ENCODE measurements at regions not wholly inside any gene's neighbourhood (a gene's known extent, or its start where the extent isn't known, plus 50 kb on each side); places are given as distances from the start of the nearest gene placed in this dataset.

DNA sequence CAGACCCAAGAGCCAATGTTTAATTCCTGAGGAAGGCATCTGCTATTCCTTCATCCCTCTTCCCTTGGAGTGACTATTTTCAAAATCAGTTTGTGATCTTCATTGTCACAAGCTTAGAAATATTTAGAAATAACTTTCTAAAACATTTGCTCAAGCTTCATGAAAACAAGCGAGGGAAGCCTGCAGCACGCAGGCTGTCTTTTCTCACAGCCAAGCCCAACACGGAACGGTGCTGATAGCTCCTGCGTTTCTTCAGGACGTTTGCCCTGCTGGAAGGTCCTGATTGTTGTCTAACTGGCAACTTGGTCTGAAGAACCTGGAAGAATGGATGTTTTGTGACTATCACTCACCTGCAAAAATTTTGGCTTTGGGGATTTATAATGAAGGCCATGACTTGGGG lies 152.5 kb downstream of the FGF9 start:
- no peak for DNase-seq

GRCh38 chr13:21823949-21824348 lies 153.1 kb downstream of the FGF9 start:
- DNase-seq, result no peak

GRCh38 chr13:21825186-21825585 lies 154.3 kb downstream of the FGF9 start:
- no peak for DNase-seq

DNA sequence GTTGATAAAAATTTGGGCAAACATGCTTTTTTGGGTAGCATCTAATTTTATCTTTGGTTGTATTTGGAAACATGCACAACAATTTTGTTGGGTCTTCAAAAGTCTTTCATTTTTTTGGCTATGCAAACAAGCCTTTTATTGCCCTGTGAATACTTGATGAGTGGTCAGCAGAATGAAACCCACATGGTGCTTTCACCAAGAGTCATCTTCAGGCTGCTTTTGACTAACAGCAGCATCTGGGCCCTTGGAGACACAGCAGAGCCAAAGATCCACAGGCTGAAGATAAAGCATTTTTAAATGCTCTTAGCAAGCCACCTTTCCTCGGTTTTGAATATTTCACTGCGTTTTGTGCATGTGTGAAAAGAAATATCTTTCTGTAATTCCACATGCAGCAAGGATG lies 154.9 kb downstream of the FGF9 start:
- DNase-seq, result no peak

- DNase-seq, result no peak
Observed at GRCh38 chr13:21826214-21827015, 155.5 kb downstream of the FGF9 start.

DNA sequence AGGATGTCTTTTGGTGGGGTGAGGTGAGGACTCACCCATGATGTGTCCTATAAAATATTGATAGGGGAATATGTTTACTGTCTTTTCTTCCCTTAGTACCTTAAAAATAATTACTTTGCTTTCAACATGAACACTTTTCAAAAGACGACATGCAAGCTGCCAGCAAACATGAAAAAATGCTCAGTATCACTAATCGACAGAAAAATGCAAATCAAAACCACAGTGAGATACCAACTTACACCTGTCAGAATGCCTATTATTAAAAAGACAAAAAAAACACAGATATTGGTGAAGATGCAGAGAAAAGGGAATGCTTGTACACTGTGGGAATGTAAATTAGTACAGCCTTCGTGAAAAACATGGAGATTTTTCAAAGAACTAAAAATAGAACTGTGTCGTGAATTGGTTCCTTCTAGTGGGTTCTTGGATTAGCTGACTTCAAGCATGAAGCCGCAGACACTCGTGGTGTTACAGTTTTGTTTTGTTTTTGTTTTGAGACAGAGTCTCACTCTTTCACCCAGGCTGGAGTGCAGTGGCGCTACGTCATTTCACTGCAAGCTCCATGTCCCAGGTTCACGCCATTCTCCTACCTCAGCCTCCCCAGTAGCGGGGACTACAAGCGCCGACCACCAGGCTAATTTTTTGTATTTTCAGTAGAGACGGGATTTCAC lies 160.9 kb downstream of the FGF9 start:
- DNase-seq, result no peak

DNA sequence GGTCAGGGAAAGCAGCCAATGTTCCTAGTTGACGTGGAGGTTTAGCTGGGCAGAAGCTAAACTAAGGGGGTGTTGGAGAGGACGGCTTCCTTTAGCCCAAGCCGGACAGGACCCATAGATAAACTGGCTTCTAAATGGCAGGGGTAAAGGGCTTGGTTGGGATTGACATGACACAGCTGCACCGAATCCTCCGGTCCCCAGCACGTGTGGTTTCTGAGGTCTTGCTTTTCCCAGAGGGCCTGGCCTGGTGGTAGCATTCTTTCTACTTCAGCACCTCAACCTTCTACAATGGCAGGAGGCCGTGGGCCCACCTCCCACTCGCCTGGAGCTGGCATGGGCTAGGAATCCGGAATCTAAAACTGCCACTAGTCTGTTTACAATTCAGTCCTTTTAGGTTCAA lies 163.0 kb downstream of the FGF9 start:
- no peak for DNase-seq

- DNase-seq, result no peak
Observed at GRCh38 chr13:21834521-21834920, 163.6 kb downstream of the FGF9 start.

GRCh38 chr13:21837288-21837687 lies 166.4 kb downstream of the FGF9 start:
- no peak for DNase-seq

GRCh38 chr13:21837841-21838551 lies 167.1 kb downstream of the FGF9 start:
- no peak for DNase-seq

GRCh38 chr13:21846605-21847004 lies 175.7 kb downstream of the FGF9 start:
- no peak for DNase-seq

DNA sequence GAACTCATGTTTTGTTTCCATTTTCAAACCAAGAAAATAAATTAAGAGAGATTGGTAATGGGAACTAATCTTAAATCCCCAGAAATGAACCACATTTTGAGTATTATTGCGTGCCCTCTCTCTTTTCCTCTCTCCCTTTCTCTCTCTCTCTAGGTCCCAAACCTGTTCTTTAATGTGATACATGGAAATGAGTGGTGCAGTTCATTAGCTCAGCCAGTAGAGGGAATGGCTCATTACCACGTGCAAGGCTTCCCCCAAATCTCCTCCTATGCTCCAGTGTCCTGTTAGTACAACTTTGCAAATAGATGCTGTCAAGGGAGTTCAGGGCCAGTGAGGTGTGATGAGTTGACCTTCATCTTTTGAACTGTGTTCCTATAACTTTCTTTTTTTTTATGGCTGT lies 178.4 kb downstream of the FGF9 start:
- no peak for DNase-seq

GRCh38 chr13:21850013-21851006 lies 179.4 kb downstream of the FGF9 start:
- DNase-seq, result no peak

- no peak for DNase-seq
Observed at GRCh38 chr13:21852043-21852442, 181.2 kb downstream of the FGF9 start.

GRCh38 chr13:21853779-21854178 lies 182.9 kb downstream of the FGF9 start:
- no peak for DNase-seq

DNA sequence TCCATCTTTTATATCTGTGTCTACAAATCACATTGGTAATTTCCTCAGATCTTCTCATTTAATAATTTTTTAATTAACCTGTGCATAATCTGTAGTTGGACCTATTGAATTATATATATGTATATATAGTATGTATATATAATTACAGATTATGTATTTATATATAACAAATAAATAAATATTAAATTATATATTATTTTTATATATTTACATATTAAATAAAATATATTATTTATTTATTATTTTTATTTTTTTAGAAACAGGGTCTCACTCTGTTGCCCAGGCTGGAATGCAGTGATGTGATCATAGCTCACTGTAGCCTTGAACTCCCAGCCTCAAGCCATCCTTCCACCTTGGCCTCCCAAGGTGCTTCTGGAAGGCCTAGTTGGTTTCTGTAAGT lies 197.9 kb downstream of the FGF9 start:
- DNase-seq, result no peak

- no peak for DNase-seq
Observed at GRCh38 chr13:21871382-21871781, 200.5 kb downstream of the FGF9 start.

DNA sequence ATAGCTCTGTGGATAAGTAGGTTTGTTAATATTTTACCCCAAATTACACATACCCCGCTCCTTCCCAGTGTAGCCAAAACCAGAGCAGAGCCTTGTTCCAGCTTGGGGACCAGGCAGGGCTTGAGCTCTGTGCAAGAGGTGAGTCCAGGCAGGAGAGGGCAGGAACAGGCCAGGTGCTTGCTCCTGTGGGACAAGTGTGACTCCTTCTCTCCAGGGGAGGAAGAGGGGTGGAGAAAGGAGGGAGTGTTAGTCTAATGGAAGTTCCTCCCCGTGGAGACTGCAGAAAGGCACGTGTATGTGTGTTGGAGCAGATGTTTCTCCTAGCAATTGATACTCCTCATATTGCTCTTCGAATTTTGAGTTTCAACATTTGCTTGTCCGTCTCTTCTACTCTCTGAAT lies 201.0 kb downstream of the FGF9 start:
- no peak for DNase-seq

GRCh38 chr13:21872795-21873194 lies 201.9 kb downstream of the FGF9 start:
- no peak for DNase-seq

- DNase-seq, result no peak
Observed at GRCh38 chr13:21875116-21875515, 204.2 kb downstream of the FGF9 start.

GRCh38 chr13:21879263-21879914 lies 208.5 kb downstream of the FGF9 start:
- DNase-seq, result no peak

- DNase-seq, result no peak
Observed at GRCh38 chr13:21882766-21883165, 211.9 kb downstream of the FGF9 start.

Data from activated naive CD4-positive, alpha-beta T cell treated with anti-CD3 and anti-CD28 coated beads, Interleukin-2, amount 50 U/mL, for 16 hours (primary cell).